Activated B cell treated with CpG ODN at 0.5 μM for 24 hours (primary cell): ENCODE measurements at regions not wholly inside any gene's neighbourhood (a gene's known extent, or its start where the extent isn't known, plus 50 kb on each side); places are given as distances from the start of the nearest gene placed in this dataset.

Experiments
- ATAC-seq: fragments of 200-7000 bp; cut with Tn5 transposase; one replicate; pipeline ENCODE4 v1.10.0; 2021; ENCODE audit warnings: low read depth, mild to moderate bottlenecking, moderate library complexity
- CTCF ChIA-PET: fragments of 350-600 bp; sonication (Branson Sonifier 250); formaldehyde crosslinking; loops from one replicate; lab custom pipeline; 2021; ENCODE audit warnings: antibody characterized with exemption; lab: Charles Lee
- POLR2A ChIA-PET: fragments of 350-600 bp; sonication (Branson Sonifier 250); formaldehyde crosslinking; loops from one replicate; lab custom pipeline; 2021; ENCODE audit warnings: antibody characterized with exemption; lab: Charles Lee
- DNase-seq: peaks from one replicate; pipeline ENCODE4 v3.0.0; 2022
- H3K27ac Mint-ChIP-seq: one replicate; pipeline ENCODE4 v1.8.0; 2020; ENCODE audit warnings: mixed read lengths
- H3K27me3 Mint-ChIP-seq: one replicate; pipeline ENCODE4 v1.8.0; 2021; ENCODE audit warnings: mixed read lengths
- H3K36me3 Mint-ChIP-seq: one replicate; pipeline ENCODE4 v1.8.0; 2021; ENCODE audit warnings: low read depth, mixed read lengths
- H3K4me1 Mint-ChIP-seq: one replicate; pipeline ENCODE4 v1.8.0; 2021; ENCODE audit warnings: mixed read lengths
- H3K4me3 Mint-ChIP-seq: one replicate; pipeline ENCODE4 v1.8.0; 2020; ENCODE audit warnings: mild to moderate bottlenecking, mixed read lengths
- H3K9me3 Mint-ChIP-seq: one replicate; pipeline ENCODE4 v1.8.0; 2020; ENCODE audit warnings: mixed read lengths
- intact Hi-C: fragments of 100-400 bp; cut with micrococcal nuclease; formaldehyde crosslinking; loops from one replicate; pipeline ENCODE4 v1.15.1; 2024
- TF ChIP-seq, protein P1 (sequence below): fragments of 200-600 bp; IDR thresholded peaks from one replicate; pipeline ENCODE4 v1.8.0; 2022; ENCODE audit warnings: antibody characterized with exemption, mild to moderate bottlenecking

DNA sequence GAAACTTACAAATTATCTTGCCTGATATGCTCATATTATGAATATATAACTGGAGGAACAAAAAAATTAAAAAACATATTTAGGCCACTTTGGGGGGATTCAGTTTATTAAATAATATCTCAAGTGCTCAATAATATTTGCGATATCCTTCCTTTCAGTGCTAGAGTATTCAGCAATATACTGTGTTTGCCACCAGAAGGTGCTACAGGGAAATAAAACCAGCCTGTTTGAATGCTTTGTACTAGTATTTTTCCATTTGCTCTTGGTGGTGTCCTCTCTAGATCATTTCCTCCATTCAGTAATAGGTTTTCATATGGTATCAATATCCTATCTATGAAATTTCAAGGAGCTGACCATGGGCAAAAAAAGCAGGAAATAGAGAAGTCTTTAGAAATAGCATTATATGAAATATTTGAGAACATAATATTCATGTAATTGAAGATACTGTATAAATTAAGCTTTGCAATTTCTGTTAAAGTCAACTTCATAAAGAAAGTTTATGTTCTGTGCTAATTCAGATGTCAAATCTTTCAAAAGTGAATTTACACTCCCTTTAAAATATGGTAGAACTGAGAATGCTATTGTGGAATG is 106.2 kb upstream of the NAV3 start:
- no peaks in the 10 kb centered on the region for H3K4me1 Mint-ChIP-seq
- CTCF ChIA-PET: interaction anchor here (1.1 kb wide), 1 partner anchor 201 kb away, joined by 4 read pairs; no protein-coding TSS in a partner anchor
- no peaks in the 10 kb centered on the region for H3K27me3 Mint-ChIP-seq
- POLR2A ChIA-PET: no interaction called here
- DNase-seq (no peak), ATAC-seq (no peak)
- H3K4me3 Mint-ChIP-seq: no peak overlapping the region
- no peaks in the 10 kb centered on the region for H3K36me3 Mint-ChIP-seq
- intact Hi-C loops: loop anchor here (1.0 kb wide), 1 partner anchor 201 kb away; no protein-coding TSS in a partner anchor
- no peaks in the 10 kb centered on the region for H3K9me3 Mint-ChIP-seq
- TF ChIP-seq, protein P1, sequence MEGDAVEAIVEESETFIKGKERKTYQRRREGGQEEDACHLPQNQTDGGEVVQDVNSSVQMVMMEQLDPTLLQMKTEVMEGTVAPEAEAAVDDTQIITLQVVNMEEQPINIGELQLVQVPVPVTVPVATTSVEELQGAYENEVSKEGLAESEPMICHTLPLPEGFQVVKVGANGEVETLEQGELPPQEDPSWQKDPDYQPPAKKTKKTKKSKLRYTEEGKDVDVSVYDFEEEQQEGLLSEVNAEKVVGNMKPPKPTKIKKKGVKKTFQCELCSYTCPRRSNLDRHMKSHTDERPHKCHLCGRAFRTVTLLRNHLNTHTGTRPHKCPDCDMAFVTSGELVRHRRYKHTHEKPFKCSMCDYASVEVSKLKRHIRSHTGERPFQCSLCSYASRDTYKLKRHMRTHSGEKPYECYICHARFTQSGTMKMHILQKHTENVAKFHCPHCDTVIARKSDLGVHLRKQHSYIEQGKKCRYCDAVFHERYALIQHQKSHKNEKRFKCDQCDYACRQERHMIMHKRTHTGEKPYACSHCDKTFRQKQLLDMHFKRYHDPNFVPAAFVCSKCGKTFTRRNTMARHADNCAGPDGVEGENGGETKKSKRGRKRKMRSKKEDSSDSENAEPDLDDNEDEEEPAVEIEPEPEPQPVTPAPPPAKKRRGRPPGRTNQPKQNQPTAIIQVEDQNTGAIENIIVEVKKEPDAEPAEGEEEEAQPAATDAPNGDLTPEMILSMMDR: no peak
- no peak overlapping the region for H3K27ac Mint-ChIP-seq

DNA sequence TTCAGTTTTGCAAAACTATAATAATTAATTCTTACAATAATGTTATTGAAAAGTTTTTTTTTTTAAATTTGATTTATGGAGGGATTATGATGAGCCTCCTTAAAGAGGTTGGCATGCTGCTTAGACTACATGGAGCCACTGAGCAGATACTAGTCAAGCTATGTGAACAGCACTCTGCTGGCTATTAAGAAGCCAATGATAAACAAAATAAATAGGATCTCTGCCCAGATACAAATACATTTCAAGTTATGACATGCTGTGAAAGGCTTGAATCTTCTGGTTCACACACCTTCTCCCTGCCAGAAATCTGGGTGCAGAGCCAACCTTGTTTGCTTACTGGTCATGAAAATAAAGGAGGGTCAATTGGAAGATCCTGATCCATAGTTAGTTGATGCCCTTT is 107.4 kb upstream of the NAV3 start:
- no peak overlapping the region for H3K4me3 Mint-ChIP-seq
- no peaks in the 10 kb centered on the region for H3K4me1 Mint-ChIP-seq
- no peak overlapping the region for H3K27ac Mint-ChIP-seq
- ChIA-PET CTCF (no interaction called here), POLR2A (no interaction called here)
- intact Hi-C loops: no loop called here
- no peaks in the 10 kb centered on the region for H3K36me3 Mint-ChIP-seq
- ATAC-seq: no peak
- no peak for DNase-seq
- H3K9me3 Mint-ChIP-seq: no peaks in the 10 kb centered on the region
- TF ChIP-seq, protein P1: no peak
- H3K27me3 Mint-ChIP-seq: no peaks in the 10 kb centered on the region

DNA sequence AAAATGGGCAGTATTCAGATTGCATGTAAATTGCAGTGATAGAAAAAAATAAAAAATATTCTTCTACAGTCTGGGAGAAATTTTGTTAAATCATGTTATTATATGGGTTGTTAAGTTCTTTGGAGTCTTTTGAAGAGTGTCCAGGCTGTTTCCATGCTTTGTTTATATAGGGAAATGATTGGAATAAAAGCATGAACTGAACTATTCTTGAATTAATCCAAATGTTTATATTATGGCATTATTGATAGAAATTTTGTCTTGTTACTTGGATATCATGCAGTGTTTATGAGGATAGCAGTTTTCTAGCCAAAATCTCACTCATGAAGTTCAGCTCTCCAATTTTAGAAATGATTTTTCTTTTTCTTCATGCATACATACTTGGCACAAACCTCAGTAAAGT is 108.2 kb upstream of the NAV3 start:
- POLR2A ChIA-PET: no interaction called here
- intact Hi-C loops: no loop called here
- Mint-ChIP-seq H3K27me3 (no peaks in the 10 kb centered on the region), H3K9me3 (no peaks in the 10 kb centered on the region), H3K36me3 (no peaks in the 10 kb centered on the region), H3K4me1 (no peaks in the 10 kb centered on the region), H3K4me3 (no peak overlapping the region), H3K27ac (no peak overlapping the region)
- DNase-seq: no peak
- no peak for ATAC-seq
- CTCF ChIA-PET: no interaction called here
- TF ChIP-seq, protein P1: no peak

GRCh38 chr12:77720258-77720657 is 110.4 kb upstream of the NAV3 start:
- Mint-ChIP-seq H3K36me3 (no peaks in the 10 kb centered on the region), H3K4me3 (no peak overlapping the region), H3K9me3 (no peaks in the 10 kb centered on the region), H3K27ac (no peak overlapping the region), H3K4me1 (no peaks in the 10 kb centered on the region), H3K27me3 (no peaks in the 10 kb centered on the region)
- CTCF ChIA-PET: no interaction called here
- ATAC-seq: no peak
- TF ChIP-seq, protein P1: no peak
- intact Hi-C loops: no loop called here
- POLR2A ChIA-PET: no interaction called here
- no peak for DNase-seq

DNA sequence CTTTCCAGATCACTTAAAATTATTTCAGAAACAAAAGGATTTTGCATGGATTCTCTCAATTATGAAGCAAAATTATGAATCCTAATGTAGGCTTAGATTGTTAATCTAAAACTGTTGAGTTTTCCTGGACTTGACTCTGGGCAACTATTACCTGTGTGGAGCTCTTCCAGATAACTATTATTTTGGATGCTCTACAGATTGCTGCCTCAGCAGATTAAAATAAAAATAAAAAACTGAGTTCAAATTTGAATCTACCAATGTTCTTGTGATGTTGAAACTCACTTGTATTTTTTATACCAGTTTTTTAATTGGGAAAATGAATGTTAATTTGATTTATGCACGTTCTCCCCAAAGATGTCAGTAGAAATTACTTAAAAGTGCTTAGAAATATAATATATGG is 120.5 kb upstream of the NAV3 start:
- Mint-ChIP-seq H3K4me1 (no peaks in the 10 kb centered on the region), H3K27ac (no peak overlapping the region), H3K4me3 (no peak overlapping the region), H3K36me3 (no peaks in the 10 kb centered on the region), H3K9me3 (peaks cover 2% of the 10 kb centered on the region), H3K27me3 (no peaks in the 10 kb centered on the region)
- CTCF ChIA-PET: no interaction called here
- DNase-seq: no peak
- intact Hi-C loops: no loop called here
- POLR2A ChIA-PET: no interaction called here
- no peak for ATAC-seq
- TF ChIP-seq, protein P1: no peak
